ENCODE measurements at regions not wholly inside any gene's neighbourhood (a gene's known extent, or its start where the extent isn't known, plus 50 kb on each side); places are given as distances from the start of the nearest gene placed in this dataset.

DNA sequence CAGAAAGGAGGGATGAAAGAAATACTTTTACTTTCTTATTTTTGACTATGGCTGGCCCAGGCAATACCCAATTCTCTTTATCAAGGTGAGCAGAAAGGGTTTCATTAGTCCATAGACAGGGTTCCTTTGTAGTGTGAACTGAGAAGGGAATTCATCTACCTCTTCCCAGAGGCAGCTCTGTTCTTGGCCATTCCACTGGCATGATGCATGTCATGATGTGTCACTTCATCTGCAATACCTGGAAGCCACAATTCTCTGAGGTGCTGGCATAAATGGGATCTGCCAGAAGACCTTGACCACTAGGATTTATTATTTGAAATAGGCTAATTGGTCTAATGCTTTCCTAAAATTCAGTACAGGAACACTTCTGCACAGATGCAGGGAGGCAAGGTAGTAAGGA, 542.8 kb downstream of the RFC3 start:
- TF ChIP-seq, protein P1, sequence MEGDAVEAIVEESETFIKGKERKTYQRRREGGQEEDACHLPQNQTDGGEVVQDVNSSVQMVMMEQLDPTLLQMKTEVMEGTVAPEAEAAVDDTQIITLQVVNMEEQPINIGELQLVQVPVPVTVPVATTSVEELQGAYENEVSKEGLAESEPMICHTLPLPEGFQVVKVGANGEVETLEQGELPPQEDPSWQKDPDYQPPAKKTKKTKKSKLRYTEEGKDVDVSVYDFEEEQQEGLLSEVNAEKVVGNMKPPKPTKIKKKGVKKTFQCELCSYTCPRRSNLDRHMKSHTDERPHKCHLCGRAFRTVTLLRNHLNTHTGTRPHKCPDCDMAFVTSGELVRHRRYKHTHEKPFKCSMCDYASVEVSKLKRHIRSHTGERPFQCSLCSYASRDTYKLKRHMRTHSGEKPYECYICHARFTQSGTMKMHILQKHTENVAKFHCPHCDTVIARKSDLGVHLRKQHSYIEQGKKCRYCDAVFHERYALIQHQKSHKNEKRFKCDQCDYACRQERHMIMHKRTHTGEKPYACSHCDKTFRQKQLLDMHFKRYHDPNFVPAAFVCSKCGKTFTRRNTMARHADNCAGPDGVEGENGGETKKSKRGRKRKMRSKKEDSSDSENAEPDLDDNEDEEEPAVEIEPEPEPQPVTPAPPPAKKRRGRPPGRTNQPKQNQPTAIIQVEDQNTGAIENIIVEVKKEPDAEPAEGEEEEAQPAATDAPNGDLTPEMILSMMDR (IDR thresholded peaks at IDR 0.05): no peak
- TF ChIP-seq EP300 (IDR thresholded peaks at IDR 0.05) (no peak), POLR2AphosphoS5 (IDR thresholded peaks at IDR 0.05) (no peak), POLR2A (IDR thresholded peaks at IDR 0.05) (no peak)

Data from gastroesophageal sphincter (tissue), 3 donors.